ENCODE measurements at regions not wholly inside any gene's neighbourhood (a gene's known extent, or its start where the extent isn't known, plus 50 kb on each side); places are given as distances from the start of the nearest gene placed in this dataset.

DNA sequence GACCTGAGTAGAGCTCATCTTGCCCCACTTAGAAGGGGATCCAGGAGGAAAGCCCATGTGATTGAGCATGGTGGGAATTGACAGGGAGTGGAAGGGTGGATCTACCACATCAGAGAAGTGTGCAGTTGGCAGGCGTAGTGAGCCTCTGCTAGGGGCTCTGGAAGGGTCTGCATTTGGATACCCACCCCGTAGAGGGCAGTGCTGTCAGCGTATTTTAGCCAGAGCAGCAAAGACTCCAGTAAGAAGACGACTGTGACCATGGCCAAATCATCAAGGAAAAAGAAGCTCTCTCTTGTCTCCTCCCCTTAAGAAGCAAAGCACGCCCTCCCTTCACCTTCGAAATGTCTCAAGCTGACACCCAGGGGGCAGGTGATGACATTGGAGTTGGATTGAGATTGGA lies 68.8 kb upstream of the INHBA start:
- DNase-seq, result no peak

GRCh38 chr7:41769162-41769561 lies 66.3 kb upstream of the INHBA start:
- no peak overlapping the region for H3K27ac ChIP-seq
- in situ Hi-C loops (cut with HindIII; ENCODE audit: low pct_ligation_motif_present, low sequenced_read_pairs), result no loop called here
- no peak for TF ChIP-seq CTCF (IDR thresholded peaks at IDR 0.05; ENCODE audit: low read depth, low read length, missing control alignments)
- no peaks in the 10 kb centered on the region for H3K36me3 ChIP-seq (replicated peaks)
- H3K4me3 ChIP-seq (ENCODE audit: low read depth, low read length), result no peak overlapping the region
- DNase-seq, result no peak
- no peaks in the 10 kb centered on the region for H3K27me3 ChIP-seq (replicated peaks)

More for the DNA sequence above, 68.8 kb upstream of the INHBA start:
- no peak for TF ChIP-seq CTCF (IDR thresholded peaks at IDR 0.05; ENCODE audit: low read depth, low read length, missing control alignments)
- Histone ChIP-seq H3K4me3 (ENCODE audit: low read depth, low read length) (no peak overlapping the region), H3K27me3 (replicated peaks) (no peaks in the 10 kb centered on the region), H3K27ac (no peak overlapping the region), H3K36me3 (replicated peaks) (no peaks in the 10 kb centered on the region)
- in situ Hi-C loops (cut with HindIII; ENCODE audit: low pct_ligation_motif_present, low sequenced_read_pairs), result no loop called here

DNA sequence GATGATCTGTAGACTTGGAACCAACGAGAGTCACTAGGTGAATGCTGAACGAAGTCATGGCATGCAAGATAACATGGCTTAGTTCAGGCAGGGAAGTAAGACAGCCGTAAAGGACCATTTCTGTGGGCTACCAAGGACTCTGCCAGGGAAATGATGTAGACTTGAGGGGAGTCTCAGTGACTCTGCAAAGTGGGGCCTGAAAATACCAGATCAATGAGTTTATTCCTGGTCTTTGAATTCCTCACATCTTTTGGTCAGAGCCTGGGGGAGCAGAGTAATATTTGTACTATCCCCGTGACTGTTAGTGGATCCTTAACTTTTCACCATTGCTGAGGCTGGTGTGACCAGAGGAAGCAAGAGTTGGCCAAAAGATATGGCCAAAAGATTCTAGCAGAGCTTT lies 60.7 kb upstream of the INHBA start:
- Histone ChIP-seq H3K27me3 (replicated peaks) (no peaks in the 10 kb centered on the region), H3K4me3 (ENCODE audit: low read depth, low read length) (no peak overlapping the region), H3K27ac (no peak overlapping the region), H3K36me3 (replicated peaks) (no peaks in the 10 kb centered on the region)
- in situ Hi-C loops (cut with HindIII; ENCODE audit: low pct_ligation_motif_present, low sequenced_read_pairs), result no loop called here
- TF ChIP-seq CTCF (IDR thresholded peaks at IDR 0.05; ENCODE audit: low read depth, low read length, missing control alignments), result no peak
- DNase-seq, result no peak

DNA sequence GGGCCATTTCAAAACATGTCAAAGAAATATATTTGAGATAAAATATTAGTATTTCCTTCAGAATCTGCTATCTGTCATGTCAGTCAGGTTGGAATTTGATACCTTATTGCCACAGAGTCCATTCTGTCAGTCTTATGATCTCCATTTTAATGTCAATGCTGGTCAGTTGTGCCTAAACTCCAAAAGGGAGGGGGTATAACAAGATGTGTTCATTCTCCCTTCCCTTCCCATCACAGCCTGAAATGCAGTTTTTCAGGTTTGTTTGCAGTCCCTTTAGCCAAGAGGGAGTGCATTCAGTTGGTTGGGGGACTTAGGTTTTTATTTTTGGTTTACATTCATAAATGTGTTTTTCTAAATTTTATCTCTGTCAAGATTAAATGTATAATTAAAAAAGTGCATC lies 59.8 kb upstream of the INHBA start:
- H3K4me3 ChIP-seq (ENCODE audit: low read depth, low read length), result no peak overlapping the region
- no peak for TF ChIP-seq CTCF (IDR thresholded peaks at IDR 0.05; ENCODE audit: low read depth, low read length, missing control alignments)
- no peaks in the 10 kb centered on the region for H3K27me3 ChIP-seq (replicated peaks)
- H3K36me3 ChIP-seq (replicated peaks), result no peaks in the 10 kb centered on the region
- no peak overlapping the region for H3K27ac ChIP-seq
- DNase-seq, result no peak
- in situ Hi-C loops (cut with HindIII; ENCODE audit: low pct_ligation_motif_present, low sequenced_read_pairs), result no loop called here

DNA sequence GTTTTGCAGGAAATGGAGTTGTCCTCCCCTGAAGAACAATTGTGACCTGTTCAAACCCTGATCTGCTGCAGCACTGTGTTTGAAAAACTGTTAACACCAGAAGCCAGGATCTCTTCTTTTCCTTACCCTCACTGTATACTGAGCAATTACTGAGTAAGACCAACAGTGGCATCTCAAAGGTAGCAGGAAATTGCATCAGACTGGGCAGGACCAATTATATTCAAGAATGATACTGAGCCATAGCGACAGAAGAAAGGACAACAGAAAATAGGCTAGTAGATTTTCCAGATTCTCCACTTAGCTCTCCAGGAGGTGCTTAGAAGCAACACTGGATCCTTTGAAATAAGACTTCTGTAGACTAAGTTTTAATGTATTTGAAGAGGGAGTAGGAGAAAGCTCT lies 57.4 kb upstream of the INHBA start:
- in situ Hi-C loops (cut with HindIII; ENCODE audit: low pct_ligation_motif_present, low sequenced_read_pairs), result no loop called here
- TF ChIP-seq CTCF (IDR thresholded peaks at IDR 0.05; ENCODE audit: low read depth, low read length, missing control alignments), result no peak
- H3K4me3 ChIP-seq (ENCODE audit: low read depth, low read length), result no peak overlapping the region
- no peaks in the 10 kb centered on the region for H3K27me3 ChIP-seq (replicated peaks)
- H3K36me3 ChIP-seq (replicated peaks), result no peaks in the 10 kb centered on the region
- no peak overlapping the region for H3K27ac ChIP-seq
- no peak for DNase-seq

GRCh38 chr7:41758321-41758720 lies 55.4 kb upstream of the INHBA start:
- H3K27ac ChIP-seq, result no peak overlapping the region
- no peak for DNase-seq
- H3K36me3 ChIP-seq (replicated peaks), result no peaks in the 10 kb centered on the region
- H3K4me3 ChIP-seq (ENCODE audit: low read depth, low read length), result no peak overlapping the region
- no peaks in the 10 kb centered on the region for H3K27me3 ChIP-seq (replicated peaks)
- in situ Hi-C loops (cut with HindIII; ENCODE audit: low pct_ligation_motif_present, low sequenced_read_pairs), result no loop called here
- no peak for TF ChIP-seq CTCF (IDR thresholded peaks at IDR 0.05; ENCODE audit: low read depth, low read length, missing control alignments)

Data from brain microvascular endothelial cell (primary cell).